ENCODE measurements at regions not wholly inside any gene's neighbourhood (a gene's known extent, or its start where the extent isn't known, plus 50 kb on each side); places are given as distances from the start of the nearest gene placed in this dataset.

GRCh38 chr15:70430069-70430468 is 332.4 kb upstream of the TLE3 start:
- TF ChIP-seq CTCF (IDR thresholded peaks at IDR 0.05): no peak
- TF ChIP-seq POLR2A (IDR thresholded peaks at IDR 0.05): no peak
